Left ventricle myocardium inferior (tissue), 1 donor: ENCODE measurements at regions not wholly inside any gene's neighbourhood (a gene's known extent, or its start where the extent isn't known, plus 50 kb on each side); places are given as distances from the start of the nearest gene placed in this dataset.
"Not testable (repeated sequence)": the region's sequence is repeated elsewhere in the genome, so short reads cannot be mapped to it uniquely, and the experiment has no call there.

Source experiments
- DNase-seq: peaks from one replicate; pipeline ENCODE4 v3.0.0-alpha.2; 2020
- H3K27ac ChIP-seq: fragments of 200-600 bp; replicated peaks from 2 replicates; pipeline ENCODE4 v1.8.0; 2021
- H3K27me3 ChIP-seq: fragments of 200-600 bp; 2 replicates; pipeline ENCODE4 v1.8.0; 2021; ENCODE audit warnings: low read depth
- H3K36me3 ChIP-seq: fragments of 200-600 bp; 2 replicates; pipeline ENCODE4 v1.8.0; 2021
- H3K4me1 ChIP-seq: fragments of 200-600 bp; 2 replicates; pipeline ENCODE4 v1.8.0; 2021
- H3K4me3 ChIP-seq: fragments of 200-600 bp; 2 replicates; pipeline ENCODE4 v1.8.0; 2021; ENCODE audit warnings: mild to moderate bottlenecking, moderate library complexity
- H3K9me3 ChIP-seq: fragments of 200-600 bp; replicated peaks from 2 replicates; pipeline ENCODE4 v1.8.0; 2021
- CTCF ChIP-seq: fragments of 200-600 bp; IDR thresholded peaks from 2 replicates; pipeline ENCODE4 v1.8.0; 2021; ENCODE audit warnings: antibody characterized with exemption, mild to moderate bottlenecking, borderline replicate concordance
- intact Hi-C: fragments of 100-400 bp; cut with micrococcal nuclease; formaldehyde crosslinking; loops from one replicate; pipeline ENCODE4 v1.11.0; 2022
- donor health status: DM: no; HTN: yes; CAD: no; lungs with severe emphysema.

DNA sequence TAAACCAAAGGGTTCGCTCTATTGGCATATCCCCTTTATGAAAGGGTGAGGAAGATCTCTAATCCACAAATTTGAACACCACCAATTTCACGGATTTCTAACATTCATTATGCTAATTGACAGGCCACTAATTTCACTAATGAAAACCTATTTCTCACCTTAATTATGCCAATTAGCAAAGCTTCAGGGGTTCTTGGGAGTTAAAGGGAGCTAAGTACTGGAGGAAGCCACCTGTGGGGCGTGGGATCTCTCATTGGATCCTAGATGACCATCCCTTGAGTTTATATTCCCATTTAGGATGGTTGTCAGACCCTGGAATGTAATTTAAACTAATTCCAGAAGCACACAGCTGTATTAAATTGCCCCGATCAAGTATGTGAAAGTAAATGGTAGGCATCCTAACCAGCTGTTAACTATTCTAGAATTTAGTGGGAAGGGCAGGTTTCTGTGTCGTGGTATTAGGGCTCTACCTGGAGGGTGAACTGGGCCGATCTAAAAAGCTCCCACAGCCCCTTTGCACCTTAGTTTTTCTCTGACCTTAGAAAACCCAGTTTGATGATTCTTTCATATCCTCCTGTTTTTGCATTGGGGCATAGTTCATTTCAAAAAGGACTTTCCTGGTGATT is 77.1 kb downstream of the C9orf152 start:
- no peak for DNase-seq
- Histone ChIP-seq H3K4me1 (peaks cover 99% of the 10 kb centered on the region), H3K27me3 (no peaks in the 10 kb centered on the region), H3K36me3 (no peaks in the 10 kb centered on the region), H3K9me3 (no peaks in the 10 kb centered on the region), H3K27ac (peak overlapping the region; percentile 9), H3K4me3 (no peak overlapping the region)
- TF ChIP-seq CTCF = no peak
- intact Hi-C loops = no loop called here

GRCh38 chr9:110131499-110131898 is 76.5 kb downstream of the C9orf152 start:
- DNase-seq = no peak
- Histone ChIP-seq H3K36me3 (peaks cover 5% of the 10 kb centered on the region), H3K9me3 (no peaks in the 10 kb centered on the region), H3K4me3 (no peak overlapping the region), H3K27me3 (no peaks in the 10 kb centered on the region), H3K4me1 (peaks cover 99% of the 10 kb centered on the region), H3K27ac (no peak overlapping the region)
- intact Hi-C loops = no loop called here
- no peak for TF ChIP-seq CTCF

GRCh38 chr9:110132531-110132930 is 75.4 kb downstream of the C9orf152 start:
- H3K4me3 ChIP-seq, intact Hi-C loops, H3K9me3 ChIP-seq, DNase-seq, H3K27me3 ChIP-seq: not testable (repeated sequence)
- H3K36me3 ChIP-seq = peaks cover 15% of the 10 kb centered on the region
- H3K27ac ChIP-seq = peak overlapping the region; percentile 28
- peaks cover 100% of the 10 kb centered on the region for H3K4me1 ChIP-seq

DNA sequence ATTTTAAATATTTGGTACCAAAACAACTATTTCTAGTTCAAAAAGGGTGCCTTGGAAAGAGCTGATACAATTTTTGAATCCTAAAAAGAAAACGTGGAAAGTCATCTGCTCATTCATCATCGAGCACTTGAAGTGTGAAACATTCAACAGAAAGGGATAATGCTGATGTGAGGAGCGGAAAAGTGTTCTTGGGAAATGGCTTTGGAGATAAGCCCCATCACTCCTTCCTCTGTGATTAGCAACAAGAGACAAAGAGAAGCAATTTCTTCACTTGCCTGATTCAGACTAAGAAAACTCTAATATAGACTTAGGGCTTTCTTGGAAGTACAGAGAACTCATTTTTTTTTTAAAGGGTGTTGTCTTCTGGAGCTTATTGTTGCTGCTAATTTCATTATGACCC is 74.9 kb downstream of the C9orf152 start:
- no peaks in the 10 kb centered on the region for H3K27me3 ChIP-seq
- peaks cover 100% of the 10 kb centered on the region for H3K4me1 ChIP-seq
- TF ChIP-seq CTCF = no peak
- H3K9me3 ChIP-seq = no peaks in the 10 kb centered on the region
- intact Hi-C loops = no loop called here
- H3K4me3 ChIP-seq = no peak overlapping the region
- peaks cover 21% of the 10 kb centered on the region for H3K36me3 ChIP-seq
- no peak for DNase-seq
- H3K27ac ChIP-seq = peak overlapping the region; percentile 11

DNA sequence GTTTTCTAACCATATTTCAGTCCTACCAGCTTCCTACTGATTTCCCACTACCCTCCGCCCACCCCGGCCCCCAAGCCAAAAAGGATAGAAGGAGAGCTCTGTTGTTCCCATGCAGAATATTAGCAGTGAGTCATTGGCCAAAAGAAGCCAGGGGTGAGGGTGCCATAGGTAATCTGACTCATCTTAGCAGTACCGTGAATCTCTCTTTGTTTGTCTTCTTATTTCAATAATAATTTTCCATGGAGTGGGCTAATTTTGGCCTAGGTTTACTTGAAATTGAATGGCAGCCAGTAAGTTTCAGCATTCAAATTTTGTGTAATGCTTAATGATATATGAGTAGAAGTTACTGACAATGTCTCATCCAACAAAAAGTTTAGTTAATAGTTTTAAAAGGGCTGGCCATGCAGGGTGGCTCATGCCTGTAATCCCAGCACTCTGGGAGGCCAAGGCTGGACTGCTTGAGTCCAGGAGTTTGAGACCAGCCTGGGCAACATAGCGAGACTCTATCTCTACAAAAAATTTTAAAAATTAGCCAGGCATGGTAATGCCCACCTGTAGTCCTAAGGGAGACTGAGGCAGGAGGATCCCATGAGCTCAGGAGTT is 74.2 kb downstream of the C9orf152 start:
- H3K27ac ChIP-seq = peak overlapping the region; percentile 4
- intact Hi-C loops = no loop called here
- no peak for TF ChIP-seq CTCF

GRCh38 chr9:110135846-110136245 is 72.1 kb downstream of the C9orf152 start:
- peaks cover 48% of the 10 kb centered on the region for H3K36me3 ChIP-seq
- peaks cover 100% of the 10 kb centered on the region for H3K4me1 ChIP-seq
- no peak for DNase-seq
- H3K27ac ChIP-seq = peak overlapping the region; percentile 23
- no peaks in the 10 kb centered on the region for H3K9me3 ChIP-seq
- no peak for TF ChIP-seq CTCF
- intact Hi-C loops = no loop called here
- H3K4me3 ChIP-seq = no peak overlapping the region
- H3K27me3 ChIP-seq = no peaks in the 10 kb centered on the region

More for the DNA sequence above, 74.2 kb downstream of the C9orf152 start:
- Histone ChIP-seq H3K4me1 (peaks cover 100% of the 10 kb centered on the region), H3K36me3 (peaks cover 27% of the 10 kb centered on the region), H3K4me3 (no peak overlapping the region), H3K9me3 (no peaks in the 10 kb centered on the region), H3K27me3 (no peaks in the 10 kb centered on the region)
- no peak for DNase-seq
